ENCODE measurements at regions not wholly inside any gene's neighbourhood (a gene's known extent, or its start where the extent isn't known, plus 50 kb on each side); places are given as distances from the start of the nearest gene placed in this dataset.

DNA sequence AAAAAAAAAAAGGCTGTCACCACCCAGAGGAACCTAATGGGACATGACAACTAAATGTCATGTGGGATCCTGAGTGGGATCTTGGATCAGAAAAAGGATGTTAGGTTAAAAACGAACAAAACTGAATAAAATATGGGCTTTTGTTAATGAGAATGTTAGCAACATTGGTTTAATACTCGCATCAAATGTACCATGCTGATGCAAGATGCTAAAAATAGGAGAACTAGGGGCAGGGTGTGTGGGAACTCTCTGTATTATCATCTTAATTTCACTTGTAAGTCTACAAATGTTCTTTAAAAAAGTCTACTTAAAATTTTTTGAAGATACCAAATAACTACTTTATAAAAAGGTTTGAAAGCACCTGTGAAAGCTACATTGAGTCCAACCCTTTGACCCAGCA, 88.8 kb upstream of the PRR5 start:
- Histone ChIP-seq H3K36me3 (ENCODE audit: insufficient read depth, low read length) (no peaks in the 10 kb centered on the region), H2AFZ (ENCODE audit: low read length, unreplicated experiment) (no peak overlapping the region), H3K79me2 (ENCODE audit: control insufficient read depth, insufficient read depth, low read length, unreplicated experiment) (no peaks in the 10 kb centered on the region), H3K4me3 (ENCODE audit: low read depth, low read length) (no peak overlapping the region), H3K27ac (ENCODE audit: low read depth, low read length) (no peak overlapping the region), H3K4me1 (ENCODE audit: control insufficient read depth, insufficient read depth, low read length, unreplicated experiment) (no peaks in the 10 kb centered on the region), H3K27me3 (ENCODE audit: insufficient read depth, low read length) (no peaks in the 10 kb centered on the region)

DNA sequence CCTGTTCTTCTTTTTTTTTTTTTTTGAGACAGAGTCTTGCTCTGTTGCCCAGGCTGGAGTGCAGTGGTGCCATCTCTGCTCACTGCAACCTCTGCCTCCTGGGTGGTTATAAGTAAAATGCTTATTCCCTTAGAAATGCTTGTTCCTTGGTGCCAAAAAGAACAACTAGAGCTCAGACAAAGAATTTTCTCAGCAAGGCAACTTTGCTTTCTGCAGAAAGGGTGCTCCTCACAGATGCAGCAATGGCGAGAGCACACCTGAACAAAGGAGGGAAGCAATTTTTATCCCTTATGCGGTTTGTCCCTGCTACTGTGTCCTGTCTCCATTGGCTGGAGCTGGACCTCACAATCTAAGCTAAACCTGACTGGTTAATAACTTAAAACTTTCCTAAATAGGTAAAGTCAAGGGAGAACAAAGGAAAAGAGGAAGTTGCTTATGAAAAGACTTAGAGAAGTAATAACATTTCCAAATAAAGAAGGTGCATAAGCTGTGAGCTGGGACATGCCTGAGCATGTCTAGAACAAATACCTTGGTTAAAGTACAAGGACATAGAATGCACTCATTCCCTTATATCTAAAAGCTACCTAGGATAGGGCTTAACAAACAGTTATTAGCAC, 90.0 kb upstream of the PRR5 start:
- H3K4me1 ChIP-seq (ENCODE audit: control insufficient read depth, insufficient read depth, low read length, unreplicated experiment) = no peaks in the 10 kb centered on the region
- H3K27me3 ChIP-seq (ENCODE audit: insufficient read depth, low read length) = no peaks in the 10 kb centered on the region
- no peak overlapping the region for H3K27ac ChIP-seq (ENCODE audit: low read depth, low read length)
- H3K4me3 ChIP-seq (ENCODE audit: low read depth, low read length) = no peak overlapping the region
- no peak overlapping the region for H2AFZ ChIP-seq (ENCODE audit: low read length, unreplicated experiment)
- H3K79me2 ChIP-seq (ENCODE audit: control insufficient read depth, insufficient read depth, low read length, unreplicated experiment) = no peaks in the 10 kb centered on the region
- no peaks in the 10 kb centered on the region for H3K36me3 ChIP-seq (ENCODE audit: insufficient read depth, low read length)

DNA sequence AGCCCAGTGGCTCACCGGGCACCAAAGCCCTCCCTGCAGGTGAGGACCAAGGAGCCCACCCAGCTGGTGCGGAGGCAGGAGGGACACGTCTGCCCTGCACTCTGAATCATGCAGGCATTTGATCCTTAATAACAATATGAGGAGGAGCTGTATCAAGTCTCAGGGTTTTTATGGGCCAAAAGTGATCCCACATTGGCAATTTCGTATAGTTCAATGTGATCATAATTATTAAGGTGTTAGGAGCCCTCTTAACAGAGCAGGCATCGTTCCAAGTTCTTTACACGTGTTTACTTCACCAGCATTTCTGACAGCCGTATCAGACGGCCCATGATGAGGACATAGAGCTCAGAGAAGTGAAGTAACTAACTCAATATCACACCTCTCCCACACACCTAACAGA, 91.9 kb upstream of the PRR5 start:
- Histone ChIP-seq H3K4me1 (ENCODE audit: control insufficient read depth, insufficient read depth, low read length, unreplicated experiment) (no peaks in the 10 kb centered on the region), H3K27me3 (ENCODE audit: insufficient read depth, low read length) (no peaks in the 10 kb centered on the region), H3K27ac (ENCODE audit: low read depth, low read length) (no peak overlapping the region), H3K36me3 (ENCODE audit: insufficient read depth, low read length) (no peaks in the 10 kb centered on the region), H3K79me2 (ENCODE audit: control insufficient read depth, insufficient read depth, low read length, unreplicated experiment) (no peaks in the 10 kb centered on the region), H2AFZ (ENCODE audit: low read length, unreplicated experiment) (no peak overlapping the region), H3K4me3 (ENCODE audit: low read depth, low read length) (no peak overlapping the region)

DNA sequence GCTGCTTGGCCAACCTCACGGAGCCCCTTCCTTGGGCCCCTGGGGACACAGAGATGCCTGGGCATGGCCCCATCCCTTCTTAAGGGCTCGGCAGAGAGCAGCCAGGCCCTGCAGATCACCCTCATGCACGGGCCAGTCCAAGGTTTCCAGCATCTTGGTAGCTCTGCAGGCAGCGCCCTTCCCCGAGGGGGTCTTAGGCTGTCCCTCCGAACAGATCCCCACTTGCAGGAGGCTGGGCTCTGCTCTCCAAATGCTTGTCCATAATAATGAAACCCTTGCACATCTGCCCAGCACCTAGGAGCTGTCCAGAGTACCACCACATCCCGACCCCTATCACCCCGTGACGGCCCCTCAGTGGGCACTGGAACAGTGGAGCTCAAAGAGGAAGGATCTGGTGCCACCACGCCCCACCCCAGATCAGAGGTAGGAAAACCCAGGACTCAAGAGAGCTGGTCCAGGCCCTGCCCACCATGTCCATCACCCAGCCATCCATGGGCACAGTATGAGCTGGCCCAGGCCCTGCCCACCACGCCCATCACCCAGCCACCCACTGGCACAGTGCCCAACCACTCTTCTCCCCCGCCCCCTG, 92.5 kb upstream of the PRR5 start:
- Histone ChIP-seq H2AFZ (ENCODE audit: low read length, unreplicated experiment) (no peak overlapping the region), H3K79me2 (ENCODE audit: control insufficient read depth, insufficient read depth, low read length, unreplicated experiment) (no peaks in the 10 kb centered on the region), H3K36me3 (ENCODE audit: insufficient read depth, low read length) (no peaks in the 10 kb centered on the region), H3K4me1 (ENCODE audit: control insufficient read depth, insufficient read depth, low read length, unreplicated experiment) (no peaks in the 10 kb centered on the region), H3K27ac (ENCODE audit: low read depth, low read length) (no peak overlapping the region), H3K27me3 (ENCODE audit: insufficient read depth, low read length) (no peaks in the 10 kb centered on the region), H3K4me3 (ENCODE audit: low read depth, low read length) (no peak overlapping the region)

DNA sequence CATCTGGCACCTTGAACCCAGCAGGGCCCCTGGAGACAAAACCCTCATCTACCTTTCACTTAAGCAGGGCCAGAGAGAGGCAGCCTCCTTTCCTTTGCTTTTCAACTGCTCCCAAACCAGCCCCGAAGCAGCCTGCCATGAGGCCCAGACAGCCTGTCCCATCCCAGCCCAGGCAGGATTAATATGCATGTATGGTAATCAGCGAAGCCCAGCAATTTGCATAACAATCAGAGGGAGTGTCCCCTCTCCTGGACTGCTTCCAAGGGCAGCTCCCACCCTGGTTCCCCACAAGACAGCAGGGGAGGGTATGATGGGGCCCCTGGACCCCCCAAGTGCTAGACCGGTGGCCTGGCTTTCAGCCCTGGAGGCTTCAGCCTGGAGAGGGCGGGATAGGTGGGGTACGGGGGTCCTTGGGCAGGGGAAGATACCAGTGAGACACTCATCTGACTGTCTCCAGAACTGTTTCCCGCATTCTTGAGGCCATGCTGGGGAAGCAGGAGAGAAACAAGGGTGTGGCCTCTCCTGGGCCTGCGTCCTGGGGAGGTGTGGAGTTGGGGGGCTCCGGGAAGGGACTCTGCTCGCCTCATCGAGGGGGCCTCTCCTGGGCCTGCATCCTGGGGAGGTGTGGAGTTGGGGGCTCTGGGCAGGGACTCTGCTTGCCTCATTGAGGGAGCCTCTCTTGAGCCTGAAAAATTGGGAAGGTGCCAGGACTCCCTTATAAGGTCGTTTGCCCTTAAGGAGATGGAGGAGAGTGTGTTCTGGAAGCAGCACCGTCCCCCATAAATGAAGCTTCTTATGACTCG, 93.2 kb upstream of the PRR5 start:
- Histone ChIP-seq H3K27me3 (ENCODE audit: insufficient read depth, low read length) (no peaks in the 10 kb centered on the region), H3K4me1 (ENCODE audit: control insufficient read depth, insufficient read depth, low read length, unreplicated experiment) (no peaks in the 10 kb centered on the region), H3K4me3 (ENCODE audit: low read depth, low read length) (no peak overlapping the region), H3K79me2 (ENCODE audit: control insufficient read depth, insufficient read depth, low read length, unreplicated experiment) (no peaks in the 10 kb centered on the region), H2AFZ (ENCODE audit: low read length, unreplicated experiment) (no peak overlapping the region), H3K27ac (ENCODE audit: low read depth, low read length) (no peak overlapping the region), H3K36me3 (ENCODE audit: insufficient read depth, low read length) (no peaks in the 10 kb centered on the region)

DNA sequence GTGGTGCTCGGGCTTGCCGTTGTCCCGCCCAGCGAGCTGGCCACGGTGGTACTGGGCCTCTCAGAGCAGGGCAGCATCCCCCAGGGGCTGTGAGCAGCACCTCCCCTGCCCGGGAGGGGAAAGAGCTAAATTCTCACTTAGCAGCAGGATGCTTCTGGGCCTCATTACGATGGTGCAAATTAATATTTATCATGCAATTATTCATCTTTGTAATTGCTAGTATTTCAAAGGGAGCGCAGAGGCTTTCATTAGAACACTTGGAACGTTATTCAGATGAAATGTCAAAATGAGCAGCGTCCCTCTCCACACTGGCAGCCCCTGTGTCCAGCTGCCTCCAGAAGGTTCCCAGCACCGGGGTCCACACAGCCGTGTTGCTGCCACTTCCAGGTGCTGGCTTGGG, 95.9 kb upstream of the PRR5 start:
- Histone ChIP-seq H3K4me1 (ENCODE audit: control insufficient read depth, insufficient read depth, low read length, unreplicated experiment) (no peaks in the 10 kb centered on the region), H3K79me2 (ENCODE audit: control insufficient read depth, insufficient read depth, low read length, unreplicated experiment) (no peaks in the 10 kb centered on the region), H3K4me3 (ENCODE audit: low read depth, low read length) (no peak overlapping the region), H3K36me3 (ENCODE audit: insufficient read depth, low read length) (no peaks in the 10 kb centered on the region), H3K27me3 (ENCODE audit: insufficient read depth, low read length) (no peaks in the 10 kb centered on the region), H2AFZ (ENCODE audit: low read length, unreplicated experiment) (no peak overlapping the region), H3K27ac (ENCODE audit: low read depth, low read length) (no peak overlapping the region)

DNA sequence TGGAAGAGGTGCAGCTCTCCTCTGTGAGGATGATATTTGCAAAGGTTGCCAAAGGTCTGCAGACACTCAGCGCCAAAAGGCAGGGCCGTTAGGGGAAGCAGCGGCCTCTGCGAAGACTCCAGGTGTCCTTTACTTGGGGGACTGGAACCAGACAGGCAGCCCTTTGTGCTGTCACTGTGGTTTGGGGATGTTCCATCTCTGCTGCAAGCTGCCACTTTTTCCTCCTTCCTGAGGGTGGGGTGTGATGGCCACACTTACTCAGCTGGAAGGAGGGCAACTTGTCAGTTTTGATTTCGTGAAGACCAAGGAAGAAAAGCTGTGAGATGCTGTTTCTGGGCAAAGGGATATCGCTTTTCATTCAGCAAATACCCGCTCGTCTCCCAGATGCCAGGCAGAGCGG, 96.5 kb upstream of the PRR5 start:
- no peak overlapping the region for H3K4me3 ChIP-seq (ENCODE audit: low read depth, low read length)
- H3K27ac ChIP-seq (ENCODE audit: low read depth, low read length) = no peak overlapping the region
- H3K36me3 ChIP-seq (ENCODE audit: insufficient read depth, low read length) = no peaks in the 10 kb centered on the region
- no peaks in the 10 kb centered on the region for H3K27me3 ChIP-seq (ENCODE audit: insufficient read depth, low read length)
- H2AFZ ChIP-seq (ENCODE audit: low read length, unreplicated experiment) = no peak overlapping the region
- no peaks in the 10 kb centered on the region for H3K4me1 ChIP-seq (ENCODE audit: control insufficient read depth, insufficient read depth, low read length, unreplicated experiment)
- no peaks in the 10 kb centered on the region for H3K79me2 ChIP-seq (ENCODE audit: control insufficient read depth, insufficient read depth, low read length, unreplicated experiment)

DNA sequence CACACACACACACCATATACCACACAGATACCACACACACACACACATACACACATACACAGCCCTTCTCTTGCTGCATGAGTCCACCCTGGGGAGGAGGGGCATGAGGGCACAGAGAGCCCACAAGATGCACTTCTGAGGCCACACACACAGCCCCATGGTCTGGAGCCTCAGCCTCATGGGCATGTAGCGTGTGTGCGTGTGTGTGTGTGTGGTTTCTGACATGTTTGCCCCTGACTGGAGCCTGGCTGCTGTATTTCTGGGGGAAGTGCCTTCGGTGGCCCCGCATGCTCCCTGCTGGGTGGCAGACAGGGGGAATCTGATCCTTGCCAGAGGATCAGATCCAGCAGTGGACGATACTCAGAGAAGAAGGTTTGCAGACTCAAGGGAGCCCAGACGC, 97.0 kb upstream of the PRR5 start:
- no peaks in the 10 kb centered on the region for H3K36me3 ChIP-seq (ENCODE audit: insufficient read depth, low read length)
- H3K4me3 ChIP-seq (ENCODE audit: low read depth, low read length) = no peak overlapping the region

DNA sequence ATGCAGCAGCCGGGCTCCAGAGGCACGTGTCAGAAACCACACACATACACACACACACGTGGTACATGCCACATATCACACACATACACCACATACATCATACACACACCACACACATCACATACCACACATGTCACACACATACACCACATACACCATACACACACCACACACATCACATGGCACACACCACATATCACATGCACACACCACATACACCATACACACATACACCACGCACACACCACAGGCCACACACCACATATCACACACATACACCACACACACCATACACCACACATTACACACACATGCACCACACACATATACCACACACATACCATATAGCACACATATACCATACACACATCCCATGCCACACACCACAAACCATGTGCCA, 97.5 kb upstream of the PRR5 start:
- Histone ChIP-seq H3K4me3 (ENCODE audit: low read depth, low read length) (no peak overlapping the region), H3K79me2 (ENCODE audit: control insufficient read depth, insufficient read depth, low read length, unreplicated experiment) (no peaks in the 10 kb centered on the region), H3K27ac (ENCODE audit: low read depth, low read length) (no peak overlapping the region), H3K27me3 (ENCODE audit: insufficient read depth, low read length) (no peaks in the 10 kb centered on the region), H3K36me3 (ENCODE audit: insufficient read depth, low read length) (no peaks in the 10 kb centered on the region), H2AFZ (ENCODE audit: low read length, unreplicated experiment) (no peak overlapping the region), H3K4me1 (ENCODE audit: control insufficient read depth, insufficient read depth, low read length, unreplicated experiment) (no peaks in the 10 kb centered on the region)

More for the DNA sequence above, 97.0 kb upstream of the PRR5 start:
- H3K79me2 ChIP-seq (ENCODE audit: control insufficient read depth, insufficient read depth, low read length, unreplicated experiment) = no peaks in the 10 kb centered on the region
- no peak overlapping the region for H2AFZ ChIP-seq (ENCODE audit: low read length, unreplicated experiment)
- no peaks in the 10 kb centered on the region for H3K4me1 ChIP-seq (ENCODE audit: control insufficient read depth, insufficient read depth, low read length, unreplicated experiment)
- H3K27me3 ChIP-seq (ENCODE audit: insufficient read depth, low read length) = no peaks in the 10 kb centered on the region
- no peak overlapping the region for H3K27ac ChIP-seq (ENCODE audit: low read depth, low read length)

DNA sequence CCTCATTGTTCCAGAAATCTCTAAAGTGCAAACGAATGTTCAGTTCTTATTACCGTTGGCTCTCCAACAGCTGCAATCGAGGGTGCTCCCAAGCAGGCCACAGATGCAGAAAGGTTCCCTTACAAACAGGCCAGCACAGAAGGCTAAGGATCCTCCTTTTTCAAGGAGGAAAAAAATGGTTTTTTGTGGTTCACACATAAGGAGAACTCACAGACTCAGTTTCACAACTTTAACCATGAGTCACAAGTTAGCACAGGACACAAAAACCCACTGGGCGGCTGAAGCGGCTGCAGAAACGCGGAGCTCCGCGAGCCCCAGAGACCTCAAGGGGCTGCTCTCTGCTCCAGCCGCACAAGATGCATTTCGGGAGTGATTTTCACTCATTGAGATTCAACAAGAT, 98.2 kb upstream of the PRR5 start:
- Histone ChIP-seq H3K27me3 (ENCODE audit: insufficient read depth, low read length) (no peaks in the 10 kb centered on the region), H2AFZ (ENCODE audit: low read length, unreplicated experiment) (no peak overlapping the region)

DNA sequence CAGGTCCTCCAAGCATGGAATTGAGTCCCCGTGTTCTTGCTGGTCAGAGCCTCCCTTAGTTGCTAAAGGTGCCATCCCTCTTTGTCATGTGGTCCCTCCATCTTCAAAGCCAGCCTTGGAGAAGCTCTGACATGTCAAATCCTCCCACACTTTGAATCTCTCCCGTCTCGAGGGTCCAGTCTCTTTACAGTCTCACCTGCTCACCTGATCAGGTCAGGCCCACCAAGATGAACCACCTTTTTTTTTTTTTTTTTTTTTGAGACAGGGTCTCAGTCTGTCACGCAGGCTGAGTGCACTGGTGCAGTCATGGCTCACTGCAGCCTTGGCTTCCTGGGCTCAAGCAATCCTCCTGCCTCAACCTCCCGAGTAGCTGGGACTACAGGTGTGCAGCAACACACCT, 100.3 kb upstream of the PRR5 start:
- no peak overlapping the region for H3K27ac ChIP-seq (ENCODE audit: low read depth, low read length)
- no peaks in the 10 kb centered on the region for H3K4me1 ChIP-seq (ENCODE audit: control insufficient read depth, insufficient read depth, low read length, unreplicated experiment)
- no peaks in the 10 kb centered on the region for H3K27me3 ChIP-seq (ENCODE audit: insufficient read depth, low read length)
- H2AFZ ChIP-seq (ENCODE audit: low read length, unreplicated experiment) = no peak overlapping the region
- H3K79me2 ChIP-seq (ENCODE audit: control insufficient read depth, insufficient read depth, low read length, unreplicated experiment) = no peaks in the 10 kb centered on the region
- H3K4me3 ChIP-seq (ENCODE audit: low read depth, low read length) = no peak overlapping the region
- H3K36me3 ChIP-seq (ENCODE audit: insufficient read depth, low read length) = no peaks in the 10 kb centered on the region

More for the DNA sequence above, 98.2 kb upstream of the PRR5 start:
- H3K4me1 ChIP-seq (ENCODE audit: control insufficient read depth, insufficient read depth, low read length, unreplicated experiment) = no peaks in the 10 kb centered on the region
- no peak overlapping the region for H3K4me3 ChIP-seq (ENCODE audit: low read depth, low read length)
- H3K27ac ChIP-seq (ENCODE audit: low read depth, low read length) = no peak overlapping the region
- no peaks in the 10 kb centered on the region for H3K79me2 ChIP-seq (ENCODE audit: control insufficient read depth, insufficient read depth, low read length, unreplicated experiment)
- no peaks in the 10 kb centered on the region for H3K36me3 ChIP-seq (ENCODE audit: insufficient read depth, low read length)
